Activated naive CD8-positive, alpha-beta T cell (primary cell): ENCODE measurements at regions not wholly inside any gene's neighbourhood (a gene's known extent, or its start where the extent isn't known, plus 50 kb on each side); places are given as distances from the start of the nearest gene placed in this dataset.

ENCODE experiments used
- H3K27ac Mint-ChIP-seq: one replicate; pipeline ENCODE4 v1.8.0; 2021; ENCODE audit warnings: mixed read lengths
- H3K27me3 Mint-ChIP-seq: one replicate; pipeline ENCODE4 v1.8.0; 2021; ENCODE audit warnings: mixed read lengths
- H3K36me3 Mint-ChIP-seq: one replicate; pipeline ENCODE4 v1.8.0; 2021; ENCODE audit warnings: mixed read lengths
- H3K4me1 Mint-ChIP-seq: one replicate; pipeline ENCODE4 v1.8.0; 2021; ENCODE audit warnings: low read depth, mixed read lengths
- H3K4me3 Mint-ChIP-seq: one replicate; pipeline ENCODE4 v1.8.0; 2021; ENCODE audit warnings: mild to moderate bottlenecking, mixed read lengths
- H3K9me3 Mint-ChIP-seq: one replicate; pipeline ENCODE4 v1.8.0; 2021; ENCODE audit warnings: low read depth, mixed read lengths

GRCh38 chr5:90301248-90301647 lies 108.3 kb downstream of the CETN3 start:
- no peaks in the 10 kb centered on the region for H3K27me3 Mint-ChIP-seq
- no peak overlapping the region for H3K4me3 Mint-ChIP-seq
- no peaks in the 10 kb centered on the region for H3K4me1 Mint-ChIP-seq
- no peaks in the 10 kb centered on the region for H3K9me3 Mint-ChIP-seq
- H3K27ac Mint-ChIP-seq: no peak overlapping the region
- H3K36me3 Mint-ChIP-seq: no peaks in the 10 kb centered on the region

- Mint-ChIP-seq H3K9me3 (no peaks in the 10 kb centered on the region), H3K36me3 (no peaks in the 10 kb centered on the region), H3K27me3 (no peaks in the 10 kb centered on the region), H3K4me1 (no peaks in the 10 kb centered on the region), H3K27ac (no peak overlapping the region), H3K4me3 (no peak overlapping the region)
Observed at GRCh38 chr5:90297045-90297764, 112.4 kb downstream of the CETN3 start.

- Mint-ChIP-seq H3K27me3 (no peaks in the 10 kb centered on the region), H3K36me3 (no peaks in the 10 kb centered on the region), H3K4me3 (no peak overlapping the region), H3K4me1 (no peaks in the 10 kb centered on the region), H3K27ac (no peak overlapping the region), H3K9me3 (no peaks in the 10 kb centered on the region)
Observed at GRCh38 chr5:90294604-90295003, 115.0 kb downstream of the CETN3 start.

GRCh38 chr5:90293931-90294330 lies 115.6 kb downstream of the CETN3 start:
- H3K27ac Mint-ChIP-seq: no peak overlapping the region
- H3K4me3 Mint-ChIP-seq: no peak overlapping the region
- H3K27me3 Mint-ChIP-seq: no peaks in the 10 kb centered on the region
- no peaks in the 10 kb centered on the region for H3K9me3 Mint-ChIP-seq
- H3K36me3 Mint-ChIP-seq: no peaks in the 10 kb centered on the region
- no peaks in the 10 kb centered on the region for H3K4me1 Mint-ChIP-seq

GRCh38 chr5:90290648-90291047 lies 118.9 kb downstream of the CETN3 start:
- H3K27ac Mint-ChIP-seq: no peak overlapping the region
- no peaks in the 10 kb centered on the region for H3K27me3 Mint-ChIP-seq
- no peaks in the 10 kb centered on the region for H3K9me3 Mint-ChIP-seq
- H3K4me3 Mint-ChIP-seq: no peak overlapping the region
- no peaks in the 10 kb centered on the region for H3K36me3 Mint-ChIP-seq
- H3K4me1 Mint-ChIP-seq: no peaks in the 10 kb centered on the region

- H3K4me1 Mint-ChIP-seq: no peaks in the 10 kb centered on the region
- no peaks in the 10 kb centered on the region for H3K36me3 Mint-ChIP-seq
- no peak overlapping the region for H3K4me3 Mint-ChIP-seq
- no peaks in the 10 kb centered on the region for H3K9me3 Mint-ChIP-seq
- no peak overlapping the region for H3K27ac Mint-ChIP-seq
- H3K27me3 Mint-ChIP-seq: no peaks in the 10 kb centered on the region
Observed at GRCh38 chr5:90289837-90290236, 119.7 kb downstream of the CETN3 start.

- no peak overlapping the region for H3K4me3 Mint-ChIP-seq
- H3K36me3 Mint-ChIP-seq: no peaks in the 10 kb centered on the region
- no peaks in the 10 kb centered on the region for H3K27me3 Mint-ChIP-seq
- no peaks in the 10 kb centered on the region for H3K4me1 Mint-ChIP-seq
- no peak overlapping the region for H3K27ac Mint-ChIP-seq
- no peaks in the 10 kb centered on the region for H3K9me3 Mint-ChIP-seq
Observed at GRCh38 chr5:90287036-90287435, 122.5 kb downstream of the CETN3 start.

GRCh38 chr5:90285581-90285980 lies 124.0 kb downstream of the CETN3 start:
- Mint-ChIP-seq H3K27ac (no peak overlapping the region), H3K27me3 (peaks cover 2% of the 10 kb centered on the region), H3K36me3 (no peaks in the 10 kb centered on the region), H3K4me1 (no peaks in the 10 kb centered on the region), H3K4me3 (no peak overlapping the region), H3K9me3 (no peaks in the 10 kb centered on the region)

- Mint-ChIP-seq H3K9me3 (no peaks in the 10 kb centered on the region), H3K36me3 (no peaks in the 10 kb centered on the region), H3K4me1 (no peaks in the 10 kb centered on the region)
Observed at GRCh38 chr5:90284375-90284774, 125.2 kb downstream of the CETN3 start.

GRCh38 chr5:90279091-90279490 lies 130.5 kb downstream of the CETN3 start:
- Mint-ChIP-seq H3K27ac (no peak overlapping the region), H3K4me1 (no peaks in the 10 kb centered on the region), H3K27me3 (peaks cover 10% of the 10 kb centered on the region), H3K36me3 (no peaks in the 10 kb centered on the region), H3K9me3 (no peaks in the 10 kb centered on the region), H3K4me3 (no peak overlapping the region)

More at GRCh38 chr5:90284375-90284774, 125.2 kb downstream of the CETN3 start:
- Mint-ChIP-seq H3K27me3 (peaks cover 5% of the 10 kb centered on the region), H3K4me3 (no peak overlapping the region), H3K27ac (no peak overlapping the region)

- no peaks in the 10 kb centered on the region for H3K36me3 Mint-ChIP-seq
- H3K27me3 Mint-ChIP-seq: peaks cover 5% of the 10 kb centered on the region
- no peak overlapping the region for H3K27ac Mint-ChIP-seq
- no peaks in the 10 kb centered on the region for H3K4me1 Mint-ChIP-seq
- H3K4me3 Mint-ChIP-seq: no peak overlapping the region
- H3K9me3 Mint-ChIP-seq: no peaks in the 10 kb centered on the region
Observed at GRCh38 chr5:90274216-90274615, 135.3 kb downstream of the CETN3 start.

- no peaks in the 10 kb centered on the region for H3K36me3 Mint-ChIP-seq
- no peak overlapping the region for H3K27ac Mint-ChIP-seq
- H3K4me3 Mint-ChIP-seq: no peak overlapping the region
- H3K27me3 Mint-ChIP-seq: peaks cover 1% of the 10 kb centered on the region
- no peaks in the 10 kb centered on the region for H3K4me1 Mint-ChIP-seq
- no peaks in the 10 kb centered on the region for H3K9me3 Mint-ChIP-seq
Observed at GRCh38 chr5:90267646-90268045, 141.9 kb downstream of the CETN3 start.

GRCh38 chr5:90265545-90265857 lies 144.1 kb downstream of the CETN3 start:
- Mint-ChIP-seq H3K36me3 (no peaks in the 10 kb centered on the region), H3K27ac (no peak overlapping the region), H3K4me1 (no peaks in the 10 kb centered on the region), H3K27me3 (peaks cover 3% of the 10 kb centered on the region), H3K9me3 (no peaks in the 10 kb centered on the region), H3K4me3 (no peak overlapping the region)

GRCh38 chr5:90264689-90265544 lies 144.6 kb downstream of the CETN3 start:
- H3K4me3 Mint-ChIP-seq: no peak overlapping the region
- H3K27ac Mint-ChIP-seq: no peak overlapping the region
- H3K27me3 Mint-ChIP-seq: peaks cover 3% of the 10 kb centered on the region
- no peaks in the 10 kb centered on the region for H3K36me3 Mint-ChIP-seq
- H3K9me3 Mint-ChIP-seq: no peaks in the 10 kb centered on the region
- no peaks in the 10 kb centered on the region for H3K4me1 Mint-ChIP-seq

- Mint-ChIP-seq H3K36me3 (no peaks in the 10 kb centered on the region), H3K4me1 (no peaks in the 10 kb centered on the region), H3K9me3 (no peaks in the 10 kb centered on the region), H3K4me3 (no peak overlapping the region), H3K27me3 (peaks cover 4% of the 10 kb centered on the region), H3K27ac (no peak overlapping the region)
Observed at GRCh38 chr5:90263102-90263820, 146.3 kb downstream of the CETN3 start.
